IPS-18a (cell line): ENCODE measurements at regions not wholly inside any gene's neighbourhood (a gene's known extent, or its start where the extent isn't known, plus 50 kb on each side); places are given as distances from the start of the nearest gene placed in this dataset.
"Not testable (repeated sequence)": the region's sequence is repeated elsewhere in the genome, so short reads cannot be mapped to it uniquely, and the experiment has no call there.

Source experiments
- H3K27ac ChIP-seq: one replicate; pipeline ENCODE4 v1.5.1; 2013; ENCODE audit warnings: low read length
- H3K27me3 ChIP-seq: one replicate; pipeline ENCODE4 v1.6.1; 2013; ENCODE audit warnings: mild to moderate bottlenecking, low read length; ENCODE audit not compliant: control insufficient read depth, insufficient read depth
- H3K36me3 ChIP-seq: one replicate; pipeline ENCODE4 v1.6.1; 2013; ENCODE audit warnings: low read depth, low read length; ENCODE audit not compliant: control insufficient read depth
- H3K4me1 ChIP-seq: one replicate; pipeline ENCODE4 v1.6.1; 2013; ENCODE audit warnings: low read depth, low read length; ENCODE audit not compliant: control insufficient read depth
- H3K4me3 ChIP-seq: one replicate; pipeline ENCODE4 v1.5.1; 2013; ENCODE audit warnings: low read length
- H3K9ac ChIP-seq: one replicate; pipeline ENCODE4 v1.6.1; 2013; ENCODE audit warnings: mild to moderate bottlenecking, low read length, moderate library complexity
- H3K9me3 ChIP-seq: one replicate; pipeline ENCODE4 v1.6.1; 2013; ENCODE audit warnings: low read depth, low read length; ENCODE audit not compliant: control insufficient read depth

DNA sequence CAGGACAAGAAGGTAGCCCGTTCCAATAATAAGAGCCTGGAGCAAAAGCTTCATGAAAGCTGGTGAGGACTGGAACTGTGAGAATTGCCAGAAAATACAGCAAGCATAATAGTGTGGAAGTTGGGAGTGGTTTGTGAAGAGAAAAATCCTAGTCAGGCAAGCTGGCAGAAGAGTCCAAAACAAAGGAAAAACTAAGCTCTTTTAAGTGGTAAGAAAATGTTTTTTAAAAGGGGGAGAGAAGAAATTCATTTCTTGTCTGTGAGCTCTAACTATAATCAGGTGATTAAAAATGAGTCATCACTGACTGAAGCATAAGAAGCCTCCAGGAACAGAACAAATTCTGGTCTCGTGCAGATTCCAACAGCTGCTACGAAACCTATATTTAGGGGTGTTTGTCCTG, 102.6 kb downstream of the CAAP1 start:
- Histone ChIP-seq H3K36me3 (no peaks in the 10 kb centered on the region), H3K4me1 (peaks cover 11% of the 10 kb centered on the region), H3K4me3 (no peak overlapping the region), H3K9ac (no peak overlapping the region), H3K27me3 (no peaks in the 10 kb centered on the region), H3K9me3 (no peaks in the 10 kb centered on the region), H3K27ac (no peak overlapping the region)

DNA sequence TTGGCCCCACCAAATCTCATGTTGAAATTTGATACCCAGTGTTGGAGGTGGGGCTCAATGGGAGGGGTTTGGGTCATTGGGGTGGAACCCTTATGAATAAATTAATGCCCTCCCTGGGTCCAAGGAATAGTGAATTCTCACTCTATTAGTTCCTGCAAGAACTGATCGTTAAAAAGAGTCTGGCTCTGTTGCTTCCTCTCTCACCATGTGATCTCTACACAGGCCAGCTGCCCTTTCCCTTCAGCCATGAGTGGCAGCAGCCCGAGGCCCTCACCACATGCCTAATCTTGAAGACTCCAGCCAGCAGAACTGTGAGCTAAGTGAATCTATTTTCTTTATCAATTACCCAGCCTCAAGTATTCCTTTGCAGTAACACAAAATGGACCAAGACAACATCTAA, 106.0 kb downstream of the CAAP1 start:
- no peaks in the 10 kb centered on the region for H3K36me3 ChIP-seq
- H3K27me3 ChIP-seq, result no peaks in the 10 kb centered on the region
- H3K9ac ChIP-seq, result no peak overlapping the region
- H3K4me3 ChIP-seq, result no peak overlapping the region
- no peak overlapping the region for H3K27ac ChIP-seq
- peaks cover 11% of the 10 kb centered on the region for H3K4me1 ChIP-seq
- no peaks in the 10 kb centered on the region for H3K9me3 ChIP-seq

DNA sequence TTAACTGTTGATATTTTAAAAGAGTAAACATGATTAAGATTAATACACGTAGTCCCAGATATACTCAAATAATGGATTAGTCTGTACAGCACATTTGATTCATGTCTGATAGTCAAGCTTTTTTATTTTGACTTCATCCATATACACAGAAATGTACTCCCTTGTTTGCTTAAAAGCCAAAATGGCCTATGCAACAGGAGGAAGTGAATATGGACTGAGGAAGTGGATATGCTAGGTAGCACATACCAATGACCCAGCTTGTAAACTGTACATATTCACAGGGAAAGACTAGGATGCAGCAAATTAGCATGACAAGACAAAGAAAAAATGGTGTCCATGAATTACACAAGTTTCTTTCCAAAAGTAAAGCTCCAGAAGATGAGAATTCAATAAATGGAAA, 109.7 kb downstream of the CAAP1 start:
- no peak overlapping the region for H3K27ac ChIP-seq
- no peak overlapping the region for H3K4me3 ChIP-seq
- H3K4me1 ChIP-seq, result peaks cover 7% of the 10 kb centered on the region
- no peak overlapping the region for H3K9ac ChIP-seq
- no peaks in the 10 kb centered on the region for H3K27me3 ChIP-seq
- H3K36me3 ChIP-seq, result no peaks in the 10 kb centered on the region
- no peaks in the 10 kb centered on the region for H3K9me3 ChIP-seq

DNA sequence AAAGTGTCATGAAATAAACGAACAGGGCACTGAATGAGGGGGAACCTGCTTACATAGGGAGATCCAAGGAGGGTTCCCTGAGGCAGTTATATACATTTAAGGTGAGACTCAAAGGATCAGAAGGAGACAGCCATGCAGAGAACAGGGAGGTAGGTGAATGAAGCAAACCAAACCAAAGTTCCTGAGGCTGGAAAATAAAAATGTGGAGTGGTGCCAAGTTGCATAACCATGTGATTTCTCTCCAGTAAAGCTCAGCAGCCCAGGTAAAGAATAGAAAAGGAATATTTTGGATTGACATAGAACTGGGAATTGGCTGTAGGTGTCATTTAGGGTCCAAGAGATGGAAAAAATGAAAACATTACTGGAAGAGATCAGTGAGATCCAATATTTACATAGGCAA, 110.7 kb downstream of the CAAP1 start:
- no peaks in the 10 kb centered on the region for H3K9me3 ChIP-seq
- H3K27ac ChIP-seq, result no peak overlapping the region
- no peak overlapping the region for H3K4me3 ChIP-seq
- no peaks in the 10 kb centered on the region for H3K27me3 ChIP-seq
- H3K36me3 ChIP-seq, result no peaks in the 10 kb centered on the region
- H3K9ac ChIP-seq, result no peak overlapping the region
- peaks cover 4% of the 10 kb centered on the region for H3K4me1 ChIP-seq

DNA sequence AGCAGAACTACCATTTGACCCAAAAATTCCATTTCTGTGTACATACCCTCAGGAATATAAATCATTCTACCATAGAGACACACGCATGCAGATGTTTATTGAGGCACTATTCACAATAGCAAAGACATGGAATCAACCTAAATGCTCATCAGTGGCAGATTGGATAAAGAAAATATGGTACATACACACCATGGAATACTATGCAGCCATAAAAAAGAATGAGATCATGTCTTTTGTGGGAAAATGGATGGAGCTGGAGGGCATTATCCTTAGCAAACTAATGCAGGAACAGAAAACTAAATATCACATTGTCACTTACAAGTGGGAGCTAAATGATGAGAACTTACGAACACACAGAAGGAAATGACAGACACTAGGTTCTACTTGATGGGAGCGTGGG, 112.3 kb downstream of the CAAP1 start:
- H3K9me3 ChIP-seq, H3K27ac ChIP-seq, H3K4me3 ChIP-seq, H3K27me3 ChIP-seq, H3K36me3 ChIP-seq, H3K9ac ChIP-seq, H3K4me1 ChIP-seq: not testable (repeated sequence)

DNA sequence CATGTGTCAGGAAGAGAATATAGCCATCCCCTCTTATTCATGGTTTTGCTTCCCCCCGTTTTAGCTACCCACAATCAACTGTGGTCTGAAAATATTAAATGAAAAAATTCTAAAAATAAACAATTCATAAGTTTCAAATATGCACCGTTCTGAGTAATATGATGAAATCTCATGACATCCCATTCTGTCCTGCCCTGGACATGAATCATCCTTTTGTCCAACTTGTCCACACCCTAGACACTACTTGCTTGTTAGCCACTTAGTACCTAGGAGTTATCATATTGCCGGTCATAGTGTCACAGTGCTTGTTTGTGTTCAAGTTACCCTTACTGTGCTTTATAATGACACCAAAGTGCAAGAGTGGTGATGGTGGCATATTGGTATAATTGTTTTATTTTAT, 113.5 kb downstream of the CAAP1 start:
- no peaks in the 10 kb centered on the region for H3K36me3 ChIP-seq
- no peaks in the 10 kb centered on the region for H3K27me3 ChIP-seq
- no peak overlapping the region for H3K27ac ChIP-seq
- no peaks in the 10 kb centered on the region for H3K9me3 ChIP-seq
- no peaks in the 10 kb centered on the region for H3K4me1 ChIP-seq
- no peak overlapping the region for H3K4me3 ChIP-seq
- H3K9ac ChIP-seq, result no peak overlapping the region

DNA sequence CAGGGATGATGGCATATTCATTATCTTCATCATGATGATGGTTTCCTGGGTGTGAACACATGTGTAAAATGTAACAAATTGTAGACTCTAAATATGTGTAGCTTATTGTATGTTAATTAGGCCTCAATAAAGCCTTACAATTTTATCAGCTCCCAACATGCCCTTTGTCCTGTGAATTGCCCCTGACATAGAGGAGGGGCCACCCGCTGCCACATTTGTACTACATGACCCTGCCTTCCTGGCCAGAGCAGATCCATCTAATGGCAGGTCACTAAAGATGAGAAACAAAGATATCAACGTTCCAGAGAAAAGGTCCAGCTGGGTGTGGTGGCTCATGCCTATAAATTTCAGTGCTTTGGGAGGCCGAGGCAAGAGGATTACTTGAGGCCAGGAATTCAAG, 117.2 kb downstream of the CAAP1 start:
- no peak overlapping the region for H3K27ac ChIP-seq
- H3K27me3 ChIP-seq, result no peaks in the 10 kb centered on the region
- H3K4me3 ChIP-seq, result no peak overlapping the region
- H3K9ac ChIP-seq, result no peak overlapping the region
- no peaks in the 10 kb centered on the region for H3K4me1 ChIP-seq
- H3K9me3 ChIP-seq, result no peaks in the 10 kb centered on the region
- H3K36me3 ChIP-seq, result no peaks in the 10 kb centered on the region

DNA sequence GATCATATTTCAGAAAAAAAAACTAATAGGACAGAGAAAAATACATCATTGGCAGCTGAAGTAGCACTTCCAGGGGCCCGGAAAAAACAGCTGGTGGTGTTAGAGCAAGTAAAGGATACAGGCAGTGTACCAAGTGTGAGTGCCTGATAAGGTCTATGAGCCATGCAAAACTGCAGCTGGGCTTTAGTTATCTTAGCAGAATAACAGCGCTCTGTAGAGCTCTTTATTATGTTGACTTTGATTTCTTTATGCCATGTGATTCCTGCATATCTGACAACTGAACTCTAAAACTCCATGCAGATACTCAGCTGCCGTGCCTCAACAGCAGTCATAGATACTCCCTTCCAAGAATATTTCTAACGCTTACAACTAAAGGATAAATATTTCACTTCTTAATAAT, 119.5 kb downstream of the CAAP1 start:
- Histone ChIP-seq H3K27ac (no peak overlapping the region), H3K9me3 (no peaks in the 10 kb centered on the region), H3K27me3 (no peaks in the 10 kb centered on the region), H3K4me1 (no peaks in the 10 kb centered on the region), H3K9ac (no peak overlapping the region), H3K4me3 (no peak overlapping the region), H3K36me3 (no peaks in the 10 kb centered on the region)

DNA sequence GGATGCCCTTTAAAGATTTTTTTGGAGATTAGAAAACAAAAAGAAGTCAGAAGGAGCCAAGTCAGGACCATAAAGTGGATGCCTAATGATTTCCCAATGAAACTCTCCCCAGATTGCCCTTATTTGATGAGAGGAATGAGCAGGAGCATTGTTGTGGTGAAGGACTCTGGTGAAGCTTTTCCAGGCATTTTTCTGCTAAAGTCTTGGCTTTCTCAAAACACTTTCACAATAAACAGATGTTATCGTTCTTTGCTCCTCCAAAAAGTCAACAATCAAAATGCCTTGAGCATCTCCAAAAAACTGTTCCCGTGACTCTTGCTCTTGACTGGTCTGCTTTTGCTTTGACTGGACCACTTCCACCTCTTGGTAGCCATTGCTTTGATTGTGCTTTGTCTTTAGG, 121.8 kb downstream of the CAAP1 start:
- H3K9me3 ChIP-seq, result no peaks in the 10 kb centered on the region
- H3K27me3 ChIP-seq, result no peaks in the 10 kb centered on the region
- H3K4me3 ChIP-seq, result no peak overlapping the region
- H3K4me1 ChIP-seq, result no peaks in the 10 kb centered on the region
- H3K36me3 ChIP-seq, result no peaks in the 10 kb centered on the region
- no peak overlapping the region for H3K9ac ChIP-seq
- no peak overlapping the region for H3K27ac ChIP-seq

DNA sequence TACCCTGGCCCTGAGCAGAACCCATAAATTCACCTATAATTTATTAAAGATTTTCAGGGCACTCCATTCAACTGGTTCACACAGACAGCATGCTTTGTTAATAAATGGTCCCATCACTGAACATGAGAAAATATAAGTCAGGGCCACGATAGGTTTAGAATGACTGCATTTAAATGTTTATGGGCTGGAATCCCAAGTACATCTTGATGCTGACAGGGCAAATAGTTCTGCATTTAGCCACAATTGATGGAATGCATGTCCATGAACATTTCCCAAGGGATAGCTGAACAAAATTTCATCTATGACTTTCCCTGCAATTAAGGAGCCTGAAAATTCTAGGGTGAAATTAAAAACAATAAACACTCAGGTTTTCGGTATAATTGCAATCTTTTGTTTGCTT, 124.5 kb downstream of the CAAP1 start:
- Histone ChIP-seq H3K27me3 (no peaks in the 10 kb centered on the region), H3K9ac (no peak overlapping the region), H3K9me3 (no peaks in the 10 kb centered on the region), H3K27ac (no peak overlapping the region), H3K4me1 (no peaks in the 10 kb centered on the region), H3K36me3 (no peaks in the 10 kb centered on the region), H3K4me3 (no peak overlapping the region)

DNA sequence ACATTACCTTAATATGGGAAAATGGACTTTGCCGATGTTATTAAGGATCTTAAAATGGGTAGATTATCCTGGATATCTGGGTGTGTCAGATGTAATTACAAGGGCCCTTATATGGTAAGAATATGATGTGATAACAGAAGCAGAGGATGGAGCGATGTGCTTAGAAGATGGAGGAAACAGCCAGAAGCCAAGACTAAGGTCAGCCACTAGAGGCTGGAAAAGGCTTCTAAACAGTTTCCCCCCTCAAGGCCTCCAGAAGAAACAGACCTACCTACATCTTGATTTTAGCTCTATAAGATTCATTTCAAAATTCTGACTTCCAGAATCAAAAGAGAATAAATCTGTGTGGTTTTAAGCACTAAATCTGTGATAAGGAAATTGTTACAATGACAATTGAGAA, 131.9 kb downstream of the CAAP1 start:
- Histone ChIP-seq H3K4me1 (peaks cover 4% of the 10 kb centered on the region), H3K4me3 (no peak overlapping the region), H3K9ac (no peak overlapping the region), H3K36me3 (no peaks in the 10 kb centered on the region), H3K9me3 (no peaks in the 10 kb centered on the region), H3K27ac (no peak overlapping the region), H3K27me3 (no peaks in the 10 kb centered on the region)

DNA sequence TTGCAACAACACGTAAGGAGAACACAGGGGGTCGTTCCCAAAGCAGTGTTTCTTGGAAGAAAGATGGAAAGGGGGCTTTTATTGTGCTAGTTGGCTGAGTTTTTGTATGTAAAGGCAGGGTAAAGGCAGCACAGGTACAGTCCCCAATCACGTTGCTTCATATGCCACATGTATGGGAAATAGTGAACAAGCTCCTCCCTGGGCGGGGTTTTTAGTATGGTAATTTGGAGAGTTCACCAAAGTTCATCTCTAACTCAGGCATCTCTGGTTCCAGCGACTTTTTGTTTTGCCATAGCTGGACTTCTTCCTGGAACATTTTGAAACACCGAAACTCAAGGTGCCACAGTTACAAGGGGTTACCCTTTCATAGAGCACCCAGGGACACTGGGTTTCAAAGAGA, 133.9 kb downstream of the CAAP1 start:
- H3K4me3 ChIP-seq, result no peak overlapping the region
- H3K36me3 ChIP-seq, result no peaks in the 10 kb centered on the region
- no peak overlapping the region for H3K9ac ChIP-seq
- no peaks in the 10 kb centered on the region for H3K9me3 ChIP-seq
- H3K4me1 ChIP-seq, result peaks cover 11% of the 10 kb centered on the region
- H3K27ac ChIP-seq, result no peak overlapping the region
- H3K27me3 ChIP-seq, result no peaks in the 10 kb centered on the region

DNA sequence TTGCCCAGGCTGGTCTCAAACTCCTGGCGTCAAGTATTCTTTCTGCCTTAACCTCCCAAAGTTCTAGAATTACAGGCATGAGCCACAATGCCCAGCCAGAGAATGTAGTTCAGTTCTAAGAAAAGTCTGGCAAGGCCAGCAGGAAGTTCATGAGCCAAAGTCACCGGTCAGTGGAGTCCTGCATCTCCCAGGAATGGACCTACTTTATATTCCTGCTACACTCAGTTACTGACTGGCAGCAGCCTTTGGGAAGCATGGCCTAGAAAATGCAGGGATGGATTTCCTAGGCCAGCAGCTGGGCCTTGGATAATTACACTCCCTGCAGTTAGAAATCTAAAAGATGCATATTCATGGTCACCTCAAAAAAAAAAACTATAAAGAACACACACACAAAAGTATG, 135.7 kb downstream of the CAAP1 start:
- Histone ChIP-seq H3K27ac (no peak overlapping the region), H3K4me1 (peaks cover 11% of the 10 kb centered on the region), H3K4me3 (no peak overlapping the region), H3K27me3 (no peaks in the 10 kb centered on the region), H3K36me3 (no peaks in the 10 kb centered on the region), H3K9me3 (no peaks in the 10 kb centered on the region), H3K9ac (no peak overlapping the region)
